K562 (cell line): ENCODE measurements at regions not wholly inside any gene's neighbourhood (a gene's known extent, or its start where the extent isn't known, plus 50 kb on each side); places are given as distances from the start of the nearest gene placed in this dataset.

ENCODE experiments used
- CCAR2 ChIP-seq: fragments of 200-400 bp; formaldehyde crosslinking; IDR thresholded peaks from 2 replicates; pipeline ENCODE4 v1.6.1; 2017; ENCODE audit warnings: mild to moderate bottlenecking, low read depth, low read length
- CXXC5 ChIP-seq: fragments of 250-450 bp; sonication (Bioruptor Pico); IDR thresholded peaks from 2 replicates; pipeline ENCODE4 v1.8.0; 2022; ENCODE audit warnings: inconsistent platforms, mild to moderate bottlenecking, moderate library complexity
- ETS2 ChIP-seq: IDR thresholded peaks from 2 replicates; pipeline ENCODE4 v1.6.1; 2016; ENCODE audit warnings: borderline replicate concordance, missing genetic modification characterization, mild to moderate bottlenecking, moderate library complexity, missing compliant biosample characterization; ENCODE audit not compliant: poor library complexity, severe bottlenecking
- GATA2 ChIP-seq: sonication (generic); formaldehyde crosslinking; IDR thresholded peaks from 2 replicates; pipeline ENCODE4 v1.4.0; 2020; ENCODE audit warnings: mild to moderate bottlenecking, missing genetic modification reagents
- MTA3 ChIP-seq: fragments of 450-650 bp; formaldehyde crosslinking; IDR thresholded peaks from 2 replicates; pipeline ENCODE4 v1.6.1; 2017; ENCODE audit warnings: mild to moderate bottlenecking, borderline replicate concordance
- NFE2L1 ChIP-seq: fragments of 450-650 bp; IDR thresholded peaks from 2 replicates; pipeline ENCODE4 v1.6.1; 2016; ENCODE audit warnings: missing genetic modification characterization, low read depth, mild to moderate bottlenecking, missing compliant biosample characterization, moderate library complexity, borderline replicate concordance
- NR0B1 ChIP-seq: fragments of 450-650 bp; IDR thresholded peaks from one replicate; pipeline ENCODE4 v1.6.1; 2018; ENCODE audit warnings: mild to moderate bottlenecking, moderate library complexity; ENCODE audit not compliant: partially characterized antibody
- RAD21 ChIP-seq, 2 experiments: fragments of 250-450 bp in 1 of 2; fragments of 450-650 bp in 1 of 2; sonication (Bioruptor Pico) in 1 of 2; formaldehyde crosslinking in 1 of 2; IDR thresholded peaks in 1 of 2; conservative IDR thresholded peaks in 1 of 2; 2 replicates each; pipeline versions ENCODE4 v1.4.0 to v1.8.0; 2020 to 2022; ENCODE audit warnings: mild to moderate bottlenecking in 2 of 2, moderate library complexity in 1 of 2
- ZNF24 ChIP-seq: fragments of 450-650 bp; IDR thresholded peaks from 2 replicates; pipeline ENCODE4 v1.6.1; 2016
- TF ChIP-seq, protein P1 (sequence below): fragments of 250-450 bp; sonication (Bioruptor Pico); IDR thresholded peaks from 2 replicates; pipeline ENCODE4 v1.5.0; 2021; ENCODE audit warnings: mild to moderate bottlenecking, borderline replicate concordance
- TF ChIP-seq, protein P2 (sequence below): fragments of 200-600 bp; sonication (generic); IDR thresholded peaks from one replicate; pipeline ENCODE4 v1.6.1; 2012; ENCODE audit warnings: mild to moderate bottlenecking, low read depth, low read length, inconsistent platforms

- TF ChIP-seq RAD21 (CRISPR knock-in tag; conservative IDR thresholded peaks at IDR 0.05 in 1 of 2, IDR thresholded peaks at IDR 0.05 in 1 of 2): no peak
- TF ChIP-seq NFE2L1 (tag): no peak
- TF ChIP-seq ETS2: no peak
- no peak for TF ChIP-seq CCAR2
- TF ChIP-seq, protein P1, sequence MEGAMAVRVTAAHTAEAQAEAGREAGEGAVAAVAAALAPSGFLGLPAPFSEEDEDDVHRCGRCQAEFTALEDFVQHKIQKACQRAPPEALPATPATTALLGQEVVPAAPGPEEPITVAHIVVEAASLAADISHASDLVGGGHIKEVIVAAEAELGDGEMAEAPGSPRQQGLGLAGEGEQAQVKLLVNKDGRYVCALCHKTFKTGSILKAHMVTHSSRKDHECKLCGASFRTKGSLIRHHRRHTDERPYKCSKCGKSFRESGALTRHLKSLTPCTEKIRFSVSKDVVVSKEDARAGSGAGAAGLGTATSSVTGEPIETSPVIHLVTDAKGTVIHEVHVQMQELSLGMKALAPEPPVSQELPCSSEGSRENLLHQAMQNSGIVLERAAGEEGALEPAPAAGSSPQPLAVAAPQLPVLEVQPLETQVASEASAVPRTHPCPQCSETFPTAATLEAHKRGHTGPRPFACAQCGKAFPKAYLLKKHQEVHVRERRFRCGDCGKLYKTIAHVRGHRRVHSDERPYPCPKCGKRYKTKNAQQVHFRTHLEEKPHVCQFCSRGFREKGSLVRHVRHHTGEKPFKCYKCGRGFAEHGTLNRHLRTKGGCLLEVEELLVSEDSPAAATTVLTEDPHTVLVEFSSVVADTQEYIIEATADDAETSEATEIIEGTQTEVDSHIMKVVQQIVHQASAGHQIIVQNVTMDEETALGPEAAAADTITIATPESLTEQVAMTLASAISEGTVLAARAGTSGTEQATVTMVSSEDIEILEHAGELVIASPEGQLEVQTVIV (CRISPR knock-in tag): no peak
- no peak for TF ChIP-seq ZNF24
- no peak for TF ChIP-seq GATA2
- no peak for TF ChIP-seq NR0B1
- TF ChIP-seq, protein P2, sequence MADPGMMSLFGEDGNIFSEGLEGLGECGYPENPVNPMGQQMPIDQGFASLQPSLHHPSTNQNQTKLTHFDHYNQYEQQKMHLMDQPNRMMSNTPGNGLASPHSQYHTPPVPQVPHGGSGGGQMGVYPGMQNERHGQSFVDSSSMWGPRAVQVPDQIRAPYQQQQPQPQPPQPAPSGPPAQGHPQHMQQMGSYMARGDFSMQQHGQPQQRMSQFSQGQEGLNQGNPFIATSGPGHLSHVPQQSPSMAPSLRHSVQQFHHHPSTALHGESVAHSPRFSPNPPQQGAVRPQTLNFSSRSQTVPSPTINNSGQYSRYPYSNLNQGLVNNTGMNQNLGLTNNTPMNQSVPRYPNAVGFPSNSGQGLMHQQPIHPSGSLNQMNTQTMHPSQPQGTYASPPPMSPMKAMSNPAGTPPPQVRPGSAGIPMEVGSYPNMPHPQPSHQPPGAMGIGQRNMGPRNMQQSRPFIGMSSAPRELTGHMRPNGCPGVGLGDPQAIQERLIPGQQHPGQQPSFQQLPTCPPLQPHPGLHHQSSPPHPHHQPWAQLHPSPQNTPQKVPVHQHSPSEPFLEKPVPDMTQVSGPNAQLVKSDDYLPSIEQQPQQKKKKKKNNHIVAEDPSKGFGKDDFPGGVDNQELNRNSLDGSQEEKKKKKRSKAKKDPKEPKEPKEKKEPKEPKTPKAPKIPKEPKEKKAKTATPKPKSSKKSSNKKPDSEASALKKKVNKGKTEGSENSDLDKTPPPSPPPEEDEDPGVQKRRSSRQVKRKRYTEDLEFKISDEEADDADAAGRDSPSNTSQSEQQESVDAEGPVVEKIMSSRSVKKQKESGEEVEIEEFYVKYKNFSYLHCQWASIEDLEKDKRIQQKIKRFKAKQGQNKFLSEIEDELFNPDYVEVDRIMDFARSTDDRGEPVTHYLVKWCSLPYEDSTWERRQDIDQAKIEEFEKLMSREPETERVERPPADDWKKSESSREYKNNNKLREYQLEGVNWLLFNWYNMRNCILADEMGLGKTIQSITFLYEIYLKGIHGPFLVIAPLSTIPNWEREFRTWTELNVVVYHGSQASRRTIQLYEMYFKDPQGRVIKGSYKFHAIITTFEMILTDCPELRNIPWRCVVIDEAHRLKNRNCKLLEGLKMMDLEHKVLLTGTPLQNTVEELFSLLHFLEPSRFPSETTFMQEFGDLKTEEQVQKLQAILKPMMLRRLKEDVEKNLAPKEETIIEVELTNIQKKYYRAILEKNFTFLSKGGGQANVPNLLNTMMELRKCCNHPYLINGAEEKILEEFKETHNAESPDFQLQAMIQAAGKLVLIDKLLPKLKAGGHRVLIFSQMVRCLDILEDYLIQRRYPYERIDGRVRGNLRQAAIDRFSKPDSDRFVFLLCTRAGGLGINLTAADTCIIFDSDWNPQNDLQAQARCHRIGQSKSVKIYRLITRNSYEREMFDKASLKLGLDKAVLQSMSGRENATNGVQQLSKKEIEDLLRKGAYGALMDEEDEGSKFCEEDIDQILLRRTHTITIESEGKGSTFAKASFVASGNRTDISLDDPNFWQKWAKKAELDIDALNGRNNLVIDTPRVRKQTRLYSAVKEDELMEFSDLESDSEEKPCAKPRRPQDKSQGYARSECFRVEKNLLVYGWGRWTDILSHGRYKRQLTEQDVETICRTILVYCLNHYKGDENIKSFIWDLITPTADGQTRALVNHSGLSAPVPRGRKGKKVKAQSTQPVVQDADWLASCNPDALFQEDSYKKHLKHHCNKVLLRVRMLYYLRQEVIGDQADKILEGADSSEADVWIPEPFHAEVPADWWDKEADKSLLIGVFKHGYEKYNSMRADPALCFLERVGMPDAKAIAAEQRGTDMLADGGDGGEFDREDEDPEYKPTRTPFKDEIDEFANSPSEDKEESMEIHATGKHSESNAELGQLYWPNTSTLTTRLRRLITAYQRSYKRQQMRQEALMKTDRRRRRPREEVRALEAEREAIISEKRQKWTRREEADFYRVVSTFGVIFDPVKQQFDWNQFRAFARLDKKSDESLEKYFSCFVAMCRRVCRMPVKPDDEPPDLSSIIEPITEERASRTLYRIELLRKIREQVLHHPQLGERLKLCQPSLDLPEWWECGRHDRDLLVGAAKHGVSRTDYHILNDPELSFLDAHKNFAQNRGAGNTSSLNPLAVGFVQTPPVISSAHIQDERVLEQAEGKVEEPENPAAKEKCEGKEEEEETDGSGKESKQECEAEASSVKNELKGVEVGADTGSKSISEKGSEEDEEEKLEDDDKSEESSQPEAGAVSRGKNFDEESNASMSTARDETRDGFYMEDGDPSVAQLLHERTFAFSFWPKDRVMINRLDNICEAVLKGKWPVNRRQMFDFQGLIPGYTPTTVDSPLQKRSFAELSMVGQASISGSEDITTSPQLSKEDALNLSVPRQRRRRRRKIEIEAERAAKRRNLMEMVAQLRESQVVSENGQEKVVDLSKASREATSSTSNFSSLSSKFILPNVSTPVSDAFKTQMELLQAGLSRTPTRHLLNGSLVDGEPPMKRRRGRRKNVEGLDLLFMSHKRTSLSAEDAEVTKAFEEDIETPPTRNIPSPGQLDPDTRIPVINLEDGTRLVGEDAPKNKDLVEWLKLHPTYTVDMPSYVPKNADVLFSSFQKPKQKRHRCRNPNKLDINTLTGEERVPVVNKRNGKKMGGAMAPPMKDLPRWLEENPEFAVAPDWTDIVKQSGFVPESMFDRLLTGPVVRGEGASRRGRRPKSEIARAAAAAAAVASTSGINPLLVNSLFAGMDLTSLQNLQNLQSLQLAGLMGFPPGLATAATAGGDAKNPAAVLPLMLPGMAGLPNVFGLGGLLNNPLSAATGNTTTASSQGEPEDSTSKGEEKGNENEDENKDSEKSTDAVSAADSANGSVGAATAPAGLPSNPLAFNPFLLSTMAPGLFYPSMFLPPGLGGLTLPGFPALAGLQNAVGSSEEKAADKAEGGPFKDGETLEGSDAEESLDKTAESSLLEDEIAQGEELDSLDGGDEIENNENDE: no peak
- no peak for TF ChIP-seq MTA3
- no peak for TF ChIP-seq CXXC5 (CRISPR knock-in tag)
These were observed 268.0 kb downstream of the TFAP2A start (continued) for GRCh38 chr6:10146715-10147451.
